Panc1 (cell line): ENCODE measurements at regions not wholly inside any gene's neighbourhood (a gene's known extent, or its start where the extent isn't known, plus 50 kb on each side); places are given as distances from the start of the nearest gene placed in this dataset.

Experiments used
- ATAC-seq: fragments of 200-7000 bp; cut with Tn5 transposase; 2 replicates; pipeline ENCODE4 v1.9.1; 2020; ENCODE audit warnings: mild to moderate bottlenecking, moderate library complexity
- BruUV-seq: library from RNA; stranded (reverse); fragments of 400-500 nt; replicated peaks from 2 replicates; lab custom pipeline; 2021; lab: Mats Ljungman, UMichigan
- CTCF ChIA-PET: fragments of 300-600 bp; sonication (Branson Sonifier 250); formaldehyde crosslinking; loops from one replicate; lab custom pipeline; 2022; ENCODE audit warnings: antibody characterized with exemption; lab: Charles Lee
- POLR2A ChIA-PET: fragments of 300-600 bp; sonication (Branson Sonifier 250); formaldehyde crosslinking; loops from one replicate; lab custom pipeline; 2022; ENCODE audit warnings: antibody characterized with exemption; lab: Charles Lee
- DNase-seq: peaks from one replicate; pipeline ENCODE4 v3.0.0-alpha.2; 2010; ENCODE audit warnings: low read depth, low spot score
- H3K27ac ChIP-seq: 2 replicates; pipeline ENCODE4 v1.5.1; 2011; ENCODE audit warnings: mild to moderate bottlenecking, low read length, inconsistent platforms
- H3K27me3 ChIP-seq: fragments of 200-500 bp; sonication (Bioruptor generic); 2 replicates; pipeline ENCODE4 v1.6.0; 2014; ENCODE audit warnings: low read length, inconsistent platforms; ENCODE audit not compliant: control insufficient read depth, insufficient read depth
- H3K36me3 ChIP-seq: fragments of 200-500 bp; sonication (Bioruptor generic); 2 replicates; pipeline ENCODE4 v1.5.1; 2014; ENCODE audit warnings: inconsistent platforms, mild to moderate bottlenecking, low read length, moderate library complexity; ENCODE audit not compliant: control insufficient read depth, insufficient read depth
- H3K4me1 ChIP-seq: 2 replicates; pipeline ENCODE4 v1.5.1; 2011; ENCODE audit warnings: inconsistent platforms, mild to moderate bottlenecking, low read length, moderate library complexity; ENCODE audit not compliant: control insufficient read depth, insufficient read depth
- H3K4me3 ChIP-seq, 2 experiments: 2 replicates each; pipeline ENCODE4 v1.5.1; 2011 to 2012; ENCODE audit warnings: low read depth in 2 of 2, low read length in 2 of 2, mild to moderate bottlenecking in 2 of 2, inconsistent platforms in 1 of 2, moderate library complexity in 1 of 2
- H3K9me3 ChIP-seq: fragments of 200-500 bp; sonication (Bioruptor generic); 2 replicates; pipeline ENCODE4 v1.5.1; 2014; ENCODE audit warnings: low read depth, mild to moderate bottlenecking, inconsistent platforms, low read length, moderate library complexity; ENCODE audit not compliant: control insufficient read depth, insufficient read depth
- POLR2AphosphoS5 ChIP-seq: IDR thresholded peaks from 2 replicates; pipeline ENCODE4 v1.6.1; 2012; ENCODE audit warnings: mild to moderate bottlenecking, low read depth, low read length, moderate library complexity
- SIN3A ChIP-seq: IDR thresholded peaks from 2 replicates; pipeline ENCODE4 v1.6.1; 2012; ENCODE audit warnings: low read depth, mild to moderate bottlenecking, low read length, moderate library complexity, borderline replicate concordance; ENCODE audit not compliant: insufficient read depth
- TCF7L2 ChIP-seq: IDR thresholded peaks from 2 replicates; pipeline ENCODE4 v1.6.1; 2011; ENCODE audit warnings: mild to moderate bottlenecking, low read depth, low read length, inconsistent platforms
- in situ Hi-C: cut with HindIII; loops from 2 replicates; pipeline ENCODE4 v1.10.0; 2016; ENCODE audit warnings: low sequenced_read_pairs, low pct_unique_long_range_greater_than_20kb
- intact Hi-C: fragments of 100-400 bp; cut with micrococcal nuclease; formaldehyde crosslinking; loops from one replicate; pipeline ENCODE4 v1.10.0; 2022; ENCODE audit not compliant: unreplicated experiment
- TF ChIP-seq, protein P1 (sequence below): fragments of 450-650 bp; IDR thresholded peaks from 2 replicates; pipeline ENCODE4 v1.5.1; 2017; ENCODE audit warnings: mild to moderate bottlenecking
- TF ChIP-seq, protein P2 (sequence below), 2 experiments: IDR thresholded peaks; 2 replicates each; pipeline ENCODE4 v1.6.1; 2011 to 2012; ENCODE audit warnings: low read depth in 2 of 2, control low read depth in 1 of 2, low read length in 1 of 2, mild to moderate bottlenecking in 1 of 2, moderate library complexity in 1 of 2; ENCODE audit not compliant: insufficient read depth in 1 of 2

DNA sequence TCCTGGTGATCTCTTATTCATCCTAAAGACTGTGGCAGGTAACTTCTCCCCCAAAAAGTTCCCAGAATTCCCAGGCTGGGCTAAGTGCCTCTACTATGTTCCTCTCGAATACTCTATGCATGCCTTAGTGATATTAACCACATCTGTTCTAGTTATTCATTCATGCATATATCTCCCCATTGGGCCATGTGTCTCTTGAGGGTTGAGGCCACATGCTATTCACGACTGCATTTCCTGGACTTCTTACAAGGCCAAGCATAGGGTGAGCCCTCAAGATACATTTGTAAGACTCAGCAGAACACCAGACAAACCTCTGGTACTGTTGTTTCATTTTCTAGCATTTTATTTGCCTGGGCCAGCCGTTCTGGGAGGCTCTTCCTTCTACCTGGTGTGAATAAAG is 117.0 kb downstream of the EN1 start:
- intact Hi-C loops = no loop called here
- ATAC-seq (no peak), DNase-seq (no peak)
- H3K9me3 ChIP-seq = 0 out of 2 replicates have a peak, but pooled peaks cover 4% of the 10 kb centered on the region
- no peaks in the 10 kb centered on the region for H3K4me1 ChIP-seq
- no TSS peak for BruUV-seq
- ChIA-PET CTCF (no interaction called here), POLR2A (no interaction called here)
- no peak overlapping the region for H3K27ac ChIP-seq
- H3K27me3 ChIP-seq = no peaks in the 10 kb centered on the region
- H3K36me3 ChIP-seq = no peaks in the 10 kb centered on the region
- no peak overlapping the region for H3K4me3 ChIP-seq
- no peak for TF ChIP-seq SIN3A
- TF ChIP-seq, protein P1, sequence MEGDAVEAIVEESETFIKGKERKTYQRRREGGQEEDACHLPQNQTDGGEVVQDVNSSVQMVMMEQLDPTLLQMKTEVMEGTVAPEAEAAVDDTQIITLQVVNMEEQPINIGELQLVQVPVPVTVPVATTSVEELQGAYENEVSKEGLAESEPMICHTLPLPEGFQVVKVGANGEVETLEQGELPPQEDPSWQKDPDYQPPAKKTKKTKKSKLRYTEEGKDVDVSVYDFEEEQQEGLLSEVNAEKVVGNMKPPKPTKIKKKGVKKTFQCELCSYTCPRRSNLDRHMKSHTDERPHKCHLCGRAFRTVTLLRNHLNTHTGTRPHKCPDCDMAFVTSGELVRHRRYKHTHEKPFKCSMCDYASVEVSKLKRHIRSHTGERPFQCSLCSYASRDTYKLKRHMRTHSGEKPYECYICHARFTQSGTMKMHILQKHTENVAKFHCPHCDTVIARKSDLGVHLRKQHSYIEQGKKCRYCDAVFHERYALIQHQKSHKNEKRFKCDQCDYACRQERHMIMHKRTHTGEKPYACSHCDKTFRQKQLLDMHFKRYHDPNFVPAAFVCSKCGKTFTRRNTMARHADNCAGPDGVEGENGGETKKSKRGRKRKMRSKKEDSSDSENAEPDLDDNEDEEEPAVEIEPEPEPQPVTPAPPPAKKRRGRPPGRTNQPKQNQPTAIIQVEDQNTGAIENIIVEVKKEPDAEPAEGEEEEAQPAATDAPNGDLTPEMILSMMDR = no peak
- TF ChIP-seq TCF7L2 = no peak
- TF ChIP-seq, protein P2, sequence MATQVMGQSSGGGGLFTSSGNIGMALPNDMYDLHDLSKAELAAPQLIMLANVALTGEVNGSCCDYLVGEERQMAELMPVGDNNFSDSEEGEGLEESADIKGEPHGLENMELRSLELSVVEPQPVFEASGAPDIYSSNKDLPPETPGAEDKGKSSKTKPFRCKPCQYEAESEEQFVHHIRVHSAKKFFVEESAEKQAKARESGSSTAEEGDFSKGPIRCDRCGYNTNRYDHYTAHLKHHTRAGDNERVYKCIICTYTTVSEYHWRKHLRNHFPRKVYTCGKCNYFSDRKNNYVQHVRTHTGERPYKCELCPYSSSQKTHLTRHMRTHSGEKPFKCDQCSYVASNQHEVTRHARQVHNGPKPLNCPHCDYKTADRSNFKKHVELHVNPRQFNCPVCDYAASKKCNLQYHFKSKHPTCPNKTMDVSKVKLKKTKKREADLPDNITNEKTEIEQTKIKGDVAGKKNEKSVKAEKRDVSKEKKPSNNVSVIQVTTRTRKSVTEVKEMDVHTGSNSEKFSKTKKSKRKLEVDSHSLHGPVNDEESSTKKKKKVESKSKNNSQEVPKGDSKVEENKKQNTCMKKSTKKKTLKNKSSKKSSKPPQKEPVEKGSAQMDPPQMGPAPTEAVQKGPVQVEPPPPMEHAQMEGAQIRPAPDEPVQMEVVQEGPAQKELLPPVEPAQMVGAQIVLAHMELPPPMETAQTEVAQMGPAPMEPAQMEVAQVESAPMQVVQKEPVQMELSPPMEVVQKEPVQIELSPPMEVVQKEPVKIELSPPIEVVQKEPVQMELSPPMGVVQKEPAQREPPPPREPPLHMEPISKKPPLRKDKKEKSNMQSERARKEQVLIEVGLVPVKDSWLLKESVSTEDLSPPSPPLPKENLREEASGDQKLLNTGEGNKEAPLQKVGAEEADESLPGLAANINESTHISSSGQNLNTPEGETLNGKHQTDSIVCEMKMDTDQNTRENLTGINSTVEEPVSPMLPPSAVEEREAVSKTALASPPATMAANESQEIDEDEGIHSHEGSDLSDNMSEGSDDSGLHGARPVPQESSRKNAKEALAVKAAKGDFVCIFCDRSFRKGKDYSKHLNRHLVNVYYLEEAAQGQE (IDR thresholded peaks at IDR 0.05; ENCODE audit: insufficient read depth in 1 of 2, low read depth in 2 of 2, low read length in 1 of 2) = no peak
- TF ChIP-seq POLR2AphosphoS5 = no peak
- in situ Hi-C loops = no loop called here

DNA sequence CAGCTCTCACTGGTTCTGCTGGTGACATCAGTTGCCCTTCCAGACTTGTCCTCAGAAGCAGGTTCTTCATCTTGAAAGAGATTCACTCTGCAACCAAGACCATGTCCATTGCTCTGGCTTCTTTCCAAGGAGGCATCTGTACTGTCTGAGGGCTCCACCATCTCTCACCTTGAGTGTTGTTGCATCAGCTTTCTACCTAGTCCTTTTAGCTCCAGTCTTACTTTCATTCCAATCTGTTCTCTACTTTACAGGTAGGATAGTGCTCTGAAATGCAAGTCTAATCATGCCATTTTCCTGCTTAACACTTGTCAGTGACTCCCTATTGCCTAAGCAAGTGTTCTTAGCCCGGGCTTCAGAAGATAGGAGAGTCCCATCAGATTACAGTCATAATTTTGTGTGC is 117.7 kb downstream of the EN1 start:
- Histone ChIP-seq H3K36me3 (no peaks in the 10 kb centered on the region), H3K27ac (no peak overlapping the region), H3K27me3 (no peaks in the 10 kb centered on the region), H3K9me3 (0 out of 2 replicates have a peak, but pooled peaks cover 4% of the 10 kb centered on the region), H3K4me1 (no peaks in the 10 kb centered on the region), H3K4me3 (no peak overlapping the region)
- no peak for ATAC-seq
- DNase-seq = no peak
- CTCF ChIA-PET = no interaction called here
- no TSS peak for BruUV-seq
- in situ Hi-C loops = no loop called here
- POLR2A ChIA-PET = no interaction called here
- TF ChIP-seq, protein P2 (IDR thresholded peaks at IDR 0.05; ENCODE audit: insufficient read depth in 1 of 2, low read depth in 2 of 2, low read length in 1 of 2) = no peak
- TF ChIP-seq POLR2AphosphoS5 (no peak), SIN3A (no peak), TCF7L2 (no peak)
- TF ChIP-seq, protein P1 = no peak
- intact Hi-C loops = no loop called here
